H9 (cell line): ENCODE measurements at regions not wholly inside any gene's neighbourhood (a gene's known extent, or its start where the extent isn't known, plus 50 kb on each side); places are given as distances from the start of the nearest gene placed in this dataset.
"Not testable (repeated sequence)": the region's sequence is repeated elsewhere in the genome, so short reads cannot be mapped to it uniquely, and the experiment has no call there.

Source experiments
- DNase-seq: peaks from one replicate; pipeline ENCODE4 v3.0.0-alpha.2; 2017
- H2AFZ ChIP-seq: one replicate; pipeline ENCODE4 v1.6.1; 2013; ENCODE audit warnings: mild to moderate bottlenecking, low read length, control low read depth, moderate library complexity
- H2AK5ac ChIP-seq: 2 replicates; pipeline ENCODE4 v1.6.1; 2013; ENCODE audit warnings: low read length, control low read depth, mixed read lengths; ENCODE audit not compliant: insufficient read length
- H2BK120ac ChIP-seq: one replicate; pipeline ENCODE4 v1.6.1; 2013; ENCODE audit warnings: low read depth, mild to moderate bottlenecking, low read length, control low read depth, inconsistent platforms; ENCODE audit not compliant: poor library complexity, severe bottlenecking
- H2BK12ac ChIP-seq: 2 replicates; pipeline ENCODE4 v1.6.1; 2013; ENCODE audit warnings: low read length, control low read depth, mixed read lengths, low read depth; ENCODE audit not compliant: insufficient read length
- H2BK15ac ChIP-seq: 2 replicates; pipeline ENCODE4 v1.6.1; 2013; ENCODE audit warnings: low read depth, low read length, control low read depth
- H2BK20ac ChIP-seq: one replicate; pipeline ENCODE4 v1.6.1; 2013; ENCODE audit warnings: low read depth, mild to moderate bottlenecking, low read length, control low read depth, inconsistent platforms; ENCODE audit not compliant: poor library complexity, severe bottlenecking
- H2BK5ac ChIP-seq: 2 replicates; pipeline ENCODE4 v1.6.1; 2013; ENCODE audit warnings: low read length, control low read depth, mixed read lengths; ENCODE audit not compliant: insufficient read length
- H3K14ac ChIP-seq: 2 replicates; pipeline ENCODE4 v1.6.1; 2013; ENCODE audit warnings: low read length, control low read depth; ENCODE audit not compliant: insufficient read depth
- H3K18ac ChIP-seq: 2 replicates; pipeline ENCODE4 v1.6.1; 2013; ENCODE audit warnings: low read depth, mild to moderate bottlenecking, mixed read lengths, low read length, control low read depth; ENCODE audit not compliant: insufficient read length
- H3K23ac ChIP-seq: 2 replicates; pipeline ENCODE4 v1.6.1; 2013; ENCODE audit warnings: low read length, control low read depth, mixed read lengths, low read depth; ENCODE audit not compliant: insufficient read length
- H3K23me2 ChIP-seq: 2 replicates; pipeline ENCODE4 v1.6.1; 2013; ENCODE audit warnings: low read depth, mild to moderate bottlenecking, mixed read lengths, low read length, control low read depth; ENCODE audit not compliant: insufficient read length, poor library complexity, severe bottlenecking
- H3K27ac ChIP-seq: 2 replicates; pipeline ENCODE4 v1.5.1; 2013; ENCODE audit warnings: low read length, control low read depth, mixed read lengths, low read depth; ENCODE audit not compliant: insufficient read length
- H3K27me3 ChIP-seq: 2 replicates; pipeline ENCODE4 v1.6.1; 2013; ENCODE audit warnings: low read length, control low read depth, inconsistent platforms; ENCODE audit not compliant: insufficient read depth
- H3K4ac ChIP-seq: 2 replicates; pipeline ENCODE4 v1.6.1; 2013; ENCODE audit warnings: low read depth, mild to moderate bottlenecking, control low read depth, inconsistent platforms, low read length, moderate library complexity
- H3K4me1 ChIP-seq: 2 replicates; pipeline ENCODE4 v1.6.1; 2013; ENCODE audit warnings: low read length, control low read depth, inconsistent platforms; ENCODE audit not compliant: insufficient read depth
- H3K4me2 ChIP-seq: 2 replicates; pipeline ENCODE4 v1.6.1; 2013; ENCODE audit warnings: low read length, control low read depth, mixed read lengths; ENCODE audit not compliant: insufficient read length, insufficient read depth
- H3K56ac ChIP-seq: 2 replicates; pipeline ENCODE4 v1.6.1; 2013; ENCODE audit warnings: low read depth, mild to moderate bottlenecking, mixed read lengths, low read length, control low read depth; ENCODE audit not compliant: insufficient read length
- H3K79me1 ChIP-seq: 2 replicates; pipeline ENCODE4 v1.6.1; 2013; ENCODE audit warnings: low read depth, mild to moderate bottlenecking, moderate library complexity, low read length, control low read depth, inconsistent platforms; ENCODE audit not compliant: insufficient read depth, poor library complexity, severe bottlenecking
- H3K79me2 ChIP-seq: 2 replicates; pipeline ENCODE4 v1.6.1; 2013; ENCODE audit warnings: low read length, control low read depth, inconsistent platforms; ENCODE audit not compliant: insufficient read depth
- H3K9ac ChIP-seq: 2 replicates; pipeline ENCODE4 v1.6.1; 2013; ENCODE audit warnings: low read length, control low read depth, mixed read lengths; ENCODE audit not compliant: insufficient read length; ENCODE audit errors: extremely low read depth
- H3K9me3 ChIP-seq: one replicate; pipeline ENCODE4 v1.6.1; 2013; ENCODE audit warnings: low read depth, low read length, inconsistent platforms; ENCODE audit not compliant: control insufficient read depth
- H3T11ph ChIP-seq: one replicate; pipeline ENCODE4 v1.6.1; 2013; ENCODE audit warnings: mild to moderate bottlenecking, low read length, control low read depth, inconsistent platforms
- H4K20me1 ChIP-seq: one replicate; pipeline ENCODE4 v1.6.1; 2013; ENCODE audit not compliant: control insufficient read depth, insufficient read length, insufficient read depth
- H4K5ac ChIP-seq: 2 replicates; pipeline ENCODE4 v1.6.1; 2013; ENCODE audit warnings: low read depth, mild to moderate bottlenecking, mixed read lengths, low read length, control low read depth; ENCODE audit not compliant: insufficient read length
- H4K8ac ChIP-seq: replicated peaks from 2 replicates; pipeline ENCODE4 v1.6.1; 2013; ENCODE audit warnings: low read length, control low read depth, mixed read lengths, low read depth; ENCODE audit not compliant: insufficient read length
- H4K91ac ChIP-seq: 2 replicates; pipeline ENCODE4 v1.6.1; 2013; ENCODE audit warnings: low read depth, mild to moderate bottlenecking, moderate library complexity, mixed read lengths, low read length, control low read depth; ENCODE audit not compliant: insufficient read length
- H3K27ac Mint-ChIP-seq, 3 experiments: 2 replicates in 2 of 3; 3 replicates in 1 of 3; pipeline ENCODE4 v1.8.0; 2020 to 2021; ENCODE audit warnings: mixed read lengths in 3 of 3, mild to moderate bottlenecking in 1 of 3, moderate library complexity in 1 of 3
- H3K27me3 Mint-ChIP-seq: 2 replicates; pipeline ENCODE4 v1.8.0; 2021; ENCODE audit warnings: low read depth, mild to moderate bottlenecking, moderate library complexity, mixed read lengths
- H3K36me3 Mint-ChIP-seq, 3 experiments: 2 replicates in 2 of 3; 3 replicates in 1 of 3; pipeline ENCODE4 v1.8.0; 2020 to 2021; ENCODE audit warnings: low read depth in 3 of 3, mixed read lengths in 3 of 3; ENCODE audit not compliant: insufficient read depth in 1 of 3
- H3K4me1 Mint-ChIP-seq, 2 experiments: 2 replicates each; pipeline ENCODE4 v1.8.0; 2020; ENCODE audit warnings: mixed read lengths in 2 of 2
- H3K4me3 Mint-ChIP-seq, 2 experiments: 2 replicates in 1 of 2; 3 replicates in 1 of 2; pipeline ENCODE4 v1.8.0; 2020 to 2021; ENCODE audit warnings: mild to moderate bottlenecking in 2 of 2, mixed read lengths in 2 of 2, moderate library complexity in 1 of 2
- H3K9me3 Mint-ChIP-seq, 2 experiments: 2 replicates in 1 of 2; 3 replicates in 1 of 2; pipeline ENCODE4 v1.8.0; 2020; ENCODE audit warnings: mild to moderate bottlenecking in 2 of 2, mixed read lengths in 2 of 2, moderate library complexity in 1 of 2
- WGBS: extraction: QIAGEN DNeasy Blood & Tissue Kit; methylation state at CpG from one replicate; pipeline ENCODE4 v1.1.7; 2013; ENCODE audit warnings: missing lambda C conversion rate, low lambda C conversion rate, mixed read lengths; ENCODE audit not compliant: insufficient read length; ENCODE audit errors: extremely low coverage; 5-methylcytosine and 5-hydroxymethylcytosine counted together

DNA sequence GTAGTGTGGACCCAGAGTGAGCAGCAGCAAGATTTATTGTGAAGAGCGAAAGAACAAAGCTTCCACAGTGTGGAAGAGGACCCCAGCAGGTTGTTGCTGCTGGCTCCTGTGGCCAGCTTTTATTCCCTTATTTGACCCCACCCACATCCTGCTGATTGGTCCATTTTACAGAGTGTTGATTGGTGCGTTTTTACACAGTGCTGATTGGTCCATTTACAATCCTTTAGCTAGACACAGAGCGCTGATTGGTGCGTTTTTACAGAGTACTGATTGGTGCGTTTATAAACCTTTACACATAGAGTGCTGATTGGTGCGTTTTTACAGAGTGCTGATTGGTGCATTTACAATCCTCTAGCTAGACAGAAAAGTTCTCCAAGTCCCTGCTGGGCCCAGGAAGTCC is 109.5 kb upstream of the CHD6 start:
- not testable (repeated sequence) for H3K56ac ChIP-seq, H2AK5ac ChIP-seq, H3K27me3 ChIP-seq, H4K91ac ChIP-seq, H3K23ac ChIP-seq, H3K9ac ChIP-seq, H2AFZ ChIP-seq, H2BK12ac ChIP-seq, H3K18ac ChIP-seq, H2BK5ac ChIP-seq, H2BK20ac ChIP-seq, H3K27me3 Mint-ChIP-seq, H3K79me1 ChIP-seq, DNase-seq, H2BK15ac ChIP-seq, H3K27ac Mint-ChIP-seq, H3K36me3 Mint-ChIP-seq, H4K8ac ChIP-seq, H3T11ph ChIP-seq, H2BK120ac ChIP-seq, H3K14ac ChIP-seq, H4K5ac ChIP-seq, H3K79me2 ChIP-seq, H4K20me1 ChIP-seq, H3K4ac ChIP-seq, H3K23me2 ChIP-seq, H3K4me2 ChIP-seq, H3K9me3 ChIP-seq, H3K4me1 Mint-ChIP-seq, H3K27ac ChIP-seq, H3K4me1 ChIP-seq, H3K4me3 Mint-ChIP-seq
- WGBS: no CpG with 5 or more reads among the region's 6 CpGs
- peaks cover 0 to 13% of the 10 kb centered on the region in 2 experiments; a peak in 4 of 5 replicates for H3K9me3 Mint-ChIP-seq
